K562 (cell line): ENCODE measurements at regions not wholly inside any gene's neighbourhood (a gene's known extent, or its start where the extent isn't known, plus 50 kb on each side); places are given as distances from the start of the nearest gene placed in this dataset.

ENCODE experiments used
- ADNP ChIP-seq: fragments of 200-800 bp; sonication (Bioruptor generic); IDR thresholded peaks from 2 replicates; pipeline ENCODE4 v1.6.1; 2016; ENCODE audit warnings: missing genetic modification characterization, missing compliant biosample characterization
- BCL6 ChIP-seq: fragments of 250-450 bp; sonication (Bioruptor Pico); IDR thresholded peaks from 2 replicates; pipeline ENCODE4 v1.4.0; 2020
- FOXA3 ChIP-seq, 2 experiments: fragments of 450-650 bp in 1 of 2; sonication (generic) in 1 of 2; formaldehyde crosslinking; IDR thresholded peaks in 1 of 2; conservative IDR thresholded peaks in 1 of 2; 2 replicates each; pipeline versions ENCODE4 v1.4.0 to v1.8.0; 2020 to 2022; ENCODE audit warnings: mild to moderate bottlenecking in 2 of 2, missing genetic modification reagents in 1 of 2
- GTF2F1 ChIP-seq: IDR thresholded peaks from 2 replicates; pipeline ENCODE4 v1.6.1; 2011; ENCODE audit warnings: low read depth, low read length, improper control_type of control experiment
- HCFC1 ChIP-seq: IDR thresholded peaks from 2 replicates; pipeline ENCODE4 v1.6.1; 2012; ENCODE audit warnings: low read depth, low read length, improper control_type of control experiment
- HDAC3 ChIP-seq: fragments of 450-650 bp; IDR thresholded peaks from 2 replicates; pipeline ENCODE4 v1.6.1; 2018; ENCODE audit warnings: borderline replicate concordance, mild to moderate bottlenecking, moderate library complexity; ENCODE audit not compliant: partially characterized antibody
- KDM5B ChIP-seq: fragments of 200-600 bp; sonication (generic); IDR thresholded peaks from 2 replicates; pipeline ENCODE4 v1.6.1; 2012; ENCODE audit warnings: low read depth, mild to moderate bottlenecking, moderate library complexity, low read length, control low read depth, inconsistent platforms; ENCODE audit not compliant: insufficient replicate concordance
- KLF13 ChIP-seq: fragments of 450-650 bp; IDR thresholded peaks from 2 replicates; pipeline ENCODE4 v1.6.1; 2016; ENCODE audit warnings: missing genetic modification characterization, low read depth, mild to moderate bottlenecking, missing compliant biosample characterization, moderate library complexity, borderline replicate concordance
- NBN ChIP-seq: fragments of 450-650 bp; IDR thresholded peaks from 2 replicates; pipeline ENCODE4 v1.6.1; 2016; ENCODE audit warnings: low read depth, mild to moderate bottlenecking
- NCOR1 ChIP-seq: fragments of 450-650 bp; IDR thresholded peaks from 2 replicates; pipeline ENCODE4 v1.6.1; 2016; ENCODE audit warnings: mild to moderate bottlenecking, moderate library complexity
- NKRF ChIP-seq: fragments of 450-650 bp; IDR thresholded peaks from 2 replicates; pipeline ENCODE4 v1.6.1; 2016; ENCODE audit warnings: borderline replicate concordance
- NUFIP1 ChIP-seq: fragments of 450-650 bp; IDR thresholded peaks from 2 replicates; pipeline ENCODE4 v1.6.1; 2018; ENCODE audit not compliant: partially characterized antibody
- STAT5A ChIP-seq: IDR thresholded peaks from 2 replicates; pipeline ENCODE4 v1.6.1; 2012; ENCODE audit warnings: low read length, inconsistent platforms, borderline replicate concordance
- ZEB2 ChIP-seq: fragments of 450-650 bp; IDR thresholded peaks from 2 replicates; pipeline ENCODE4 v1.6.1; 2016
- ZKSCAN1 ChIP-seq: fragments of 150-350 bp; IDR thresholded peaks from 2 replicates; pipeline ENCODE4 v1.6.1; 2016; ENCODE audit warnings: low read depth, low read length
- ZNF318 ChIP-seq, 2 experiments: fragments of 450-650 bp; IDR thresholded peaks; 2 replicates each; pipeline ENCODE4 v1.6.1; 2016; ENCODE audit warnings: mild to moderate bottlenecking in 2 of 2, borderline replicate concordance in 1 of 2, low read depth in 1 of 2, moderate library complexity in 1 of 2
- ZNF41 ChIP-seq: fragments of 250-450 bp; sonication (Bioruptor Pico); conservative IDR thresholded peaks from 2 replicates; pipeline ENCODE4 v1.4.0; 2020; ENCODE audit warnings: mild to moderate bottlenecking
- ZNF589 ChIP-seq: fragments of 200-800 bp; sonication (Bioruptor generic); IDR thresholded peaks from 2 replicates; pipeline ENCODE4 v1.6.1; 2016; ENCODE audit warnings: low read depth, missing genetic modification characterization, missing compliant biosample characterization
- TF ChIP-seq, protein P1 (sequence below): fragments of 250-450 bp; sonication (Bioruptor Pico); IDR thresholded peaks from 2 replicates; pipeline ENCODE4 v1.5.0; 2021

DNA sequence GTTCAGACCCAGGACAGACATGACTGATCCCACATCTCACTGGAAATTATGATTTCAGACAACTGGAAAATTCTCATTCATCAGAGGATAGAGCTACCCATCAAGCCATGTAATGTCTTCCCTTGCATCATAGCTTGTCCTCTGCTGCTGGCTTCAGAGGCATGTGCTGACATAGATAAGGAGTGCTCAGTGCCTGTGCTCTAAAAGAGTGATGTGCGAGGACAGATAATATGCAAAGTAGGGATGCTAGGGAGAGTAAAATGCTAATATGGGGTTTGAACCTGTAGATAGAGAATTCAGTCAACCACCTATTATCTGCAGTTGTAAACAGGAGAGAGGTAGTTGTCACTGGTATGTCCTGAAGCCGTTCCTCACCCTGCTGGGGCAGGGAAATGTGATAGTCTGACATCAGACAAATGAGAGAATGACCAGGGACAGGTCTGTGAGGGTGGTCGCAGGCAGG is 349.7 kb upstream of the CCL2 start (continued):
- TF ChIP-seq ZEB2 (peak; percentile 99), NUFIP1 (peak; percentile 65), HDAC3 (peak; percentile 95), NBN (peak; percentile 95), ADNP (tag) (0 out of 2 replicates have a peak, but pooled peaks have one; percentile 15), ZKSCAN1 (peak; percentile 78), KLF13 (tag) (no peak), KDM5B (no peak), ZNF589 (CRISPR knock-in tag) (peak; percentile 89; the same call in 1 of the 2 replicates), STAT5A (peak; percentile 96), HCFC1 (0 out of 2 replicates have a peak, but pooled peaks have one; percentile 28), ZNF318 (IDR thresholded peaks at IDR 0.05; ENCODE audit: borderline replicate concordance in 1 of 2, low read depth in 1 of 2) (peak in 1 of 2 experiments; percentile 94; a peak in 2 of 4 replicates), BCL6 (CRISPR knock-in tag) (no peak), NCOR1 (peak; percentile 99), NKRF (no peak), ZNF41 (peak; percentile 63), GTF2F1 (0 out of 2 replicates have a peak, but pooled peaks have one; percentile 26), FOXA3 (CRISPR knock-in tag; conservative IDR thresholded peaks at IDR 0.05 in 1 of 2, IDR thresholded peaks at IDR 0.05 in 1 of 2) (peak in 1 of 2 experiments; percentile 44; a peak in 2 of 4 replicates)
- TF ChIP-seq, protein P1, sequence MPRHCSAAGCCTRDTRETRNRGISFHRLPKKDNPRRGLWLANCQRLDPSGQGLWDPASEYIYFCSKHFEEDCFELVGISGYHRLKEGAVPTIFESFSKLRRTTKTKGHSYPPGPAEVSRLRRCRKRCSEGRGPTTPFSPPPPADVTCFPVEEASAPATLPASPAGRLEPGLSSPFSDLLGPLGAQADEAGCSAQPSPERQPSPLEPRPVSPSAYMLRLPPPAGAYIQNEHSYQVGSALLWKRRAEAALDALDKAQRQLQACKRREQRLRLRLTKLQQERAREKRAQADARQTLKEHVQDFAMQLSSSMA = no peak
